ENCODE measurements at regions not wholly inside any gene's neighbourhood (a gene's known extent, or its start where the extent isn't known, plus 50 kb on each side); places are given as distances from the start of the nearest gene placed in this dataset.

- Histone ChIP-seq H3K9me3 (ENCODE audit: insufficient read depth, low read length) (no peaks in the 10 kb centered on the region), H3K4me3 (ENCODE audit: insufficient read length, low read depth) (no peak overlapping the region), H3K9ac (ENCODE audit: insufficient read length, low read depth) (no peak overlapping the region), H3K36me3 (ENCODE audit: insufficient read depth, insufficient read length, low read length) (no peaks in the 10 kb centered on the region), H3K27me3 (ENCODE audit: insufficient read depth, insufficient read length) (no peaks in the 10 kb centered on the region), H3K4me1 (ENCODE audit: insufficient read depth, insufficient read length) (no peaks in the 10 kb centered on the region)
- no peak for DNase-seq (ENCODE audit: low read depth, low spot score)
- TF ChIP-seq SUZ12 (IDR thresholded peaks at IDR 0.05; ENCODE audit: extremely low read depth, insufficient read depth, insufficient read length) = no peak
- no peak for TF ChIP-seq ZNF274 (IDR thresholded peaks at IDR 0.05; ENCODE audit: low read depth, low read length)
- no peak for TF ChIP-seq YY1 (IDR thresholded peaks at IDR 0.05; ENCODE audit: insufficient read depth, insufficient read length)
Observed at GRCh38 chr7:106812027-106812643, 52.9 kb upstream of the PIK3CG start.

- Histone ChIP-seq H3K9ac (ENCODE audit: insufficient read length, low read depth) (no peak overlapping the region), H3K4me1 (ENCODE audit: insufficient read depth, insufficient read length) (no peaks in the 10 kb centered on the region)
- no peak for DNase-seq (ENCODE audit: low read depth, low spot score)
Observed at GRCh38 chr7:106813705-106814305, 51.3 kb upstream of the PIK3CG start.

GRCh38 chr7:106814887-106815286 is 50.2 kb upstream of the PIK3CG start:
- H3K9ac ChIP-seq (ENCODE audit: insufficient read length, low read depth) = no peak overlapping the region
- H3K9me3 ChIP-seq (ENCODE audit: insufficient read depth, low read length) = no peaks in the 10 kb centered on the region
- DNase-seq (ENCODE audit: low read depth, low spot score) = no peak
- no peaks in the 10 kb centered on the region for H3K27me3 ChIP-seq (ENCODE audit: insufficient read depth, insufficient read length)
- H3K36me3 ChIP-seq (ENCODE audit: insufficient read depth, insufficient read length, low read length) = no peaks in the 10 kb centered on the region
- TF ChIP-seq YY1 (IDR thresholded peaks at IDR 0.05; ENCODE audit: insufficient read depth, insufficient read length) (no peak), SUZ12 (IDR thresholded peaks at IDR 0.05; ENCODE audit: extremely low read depth, insufficient read depth, insufficient read length) (no peak), ZNF274 (IDR thresholded peaks at IDR 0.05; ENCODE audit: low read depth, low read length) (no peak)
- no peaks in the 10 kb centered on the region for H3K4me1 ChIP-seq (ENCODE audit: insufficient read depth, insufficient read length)
- H3K4me3 ChIP-seq (ENCODE audit: insufficient read length, low read depth) = no peak overlapping the region

More at GRCh38 chr7:106813705-106814305, 51.3 kb upstream of the PIK3CG start:
- Histone ChIP-seq H3K27me3 (ENCODE audit: insufficient read depth, insufficient read length) (no peaks in the 10 kb centered on the region), H3K9me3 (ENCODE audit: insufficient read depth, low read length) (no peaks in the 10 kb centered on the region), H3K4me3 (ENCODE audit: insufficient read length, low read depth) (no peak overlapping the region), H3K36me3 (ENCODE audit: insufficient read depth, insufficient read length, low read length) (no peaks in the 10 kb centered on the region)
- no peak for TF ChIP-seq YY1 (IDR thresholded peaks at IDR 0.05; ENCODE audit: insufficient read depth, insufficient read length)
- TF ChIP-seq ZNF274 (IDR thresholded peaks at IDR 0.05; ENCODE audit: low read depth, low read length) = no peak
- no peak for TF ChIP-seq SUZ12 (IDR thresholded peaks at IDR 0.05; ENCODE audit: extremely low read depth, insufficient read depth, insufficient read length)
